A673 (cell line): ENCODE measurements at regions not wholly inside any gene's neighbourhood (a gene's known extent, or its start where the extent isn't known, plus 50 kb on each side); places are given as distances from the start of the nearest gene placed in this dataset.

Experiments used
- BruUV-seq: library from RNA; stranded (reverse); fragments of 400-500 nt; replicated peaks from 2 replicates; lab custom pipeline; 2021; lab: Mats Ljungman, UMichigan
- CTCF ChIA-PET: fragments of 300-600 bp; sonication (Branson Sonifier 250); formaldehyde crosslinking; loops from one replicate; lab custom pipeline; 2022; ENCODE audit warnings: antibody characterized with exemption; lab: Charles Lee
- POLR2A ChIA-PET: fragments of 300-600 bp; sonication (Branson Sonifier 250); formaldehyde crosslinking; loops from one replicate; lab custom pipeline; 2022; ENCODE audit warnings: antibody characterized with exemption; ENCODE audit not compliant: low non-redundant PET; lab: Charles Lee
- DNase-seq: peaks from one replicate; pipeline ENCODE4 v3.0.0-alpha.2; 2015; ENCODE audit warnings: low spot score
- H3K27ac ChIP-seq: fragments of 200-600 bp; sonication (generic); 2 replicates; pipeline ENCODE4 v1.5.1; 2016; ENCODE audit warnings: mixed run types, low read depth, mild to moderate bottlenecking, mixed read lengths, antibody characterized with exemption, low read length; ENCODE audit not compliant: poor library complexity, severe bottlenecking
- H3K27me3 ChIP-seq: fragments of 200-600 bp; sonication (generic); replicated peaks from 2 replicates; pipeline ENCODE4 v1.6.1; 2017; ENCODE audit warnings: mixed run types, low read depth, mild to moderate bottlenecking, mixed read lengths, antibody characterized with exemption, low read length; ENCODE audit not compliant: insufficient read depth, poor library complexity
- H3K36me3 ChIP-seq: fragments of 200-600 bp; sonication (generic); 2 replicates; pipeline ENCODE4 v1.6.1; 2016; ENCODE audit warnings: mixed run types, mild to moderate bottlenecking, mixed read lengths, antibody characterized with exemption, low read length; ENCODE audit not compliant: insufficient read depth, poor library complexity, severe bottlenecking
- H3K4me1 ChIP-seq: fragments of 200-600 bp; sonication (generic); 2 replicates; pipeline ENCODE4 v1.6.1; 2017; ENCODE audit warnings: mixed run types, mild to moderate bottlenecking, mixed read lengths, antibody characterized with exemption, low read length; ENCODE audit not compliant: insufficient read depth, poor library complexity, severe bottlenecking
- H3K4me3 ChIP-seq: fragments of 200-600 bp; sonication (generic); 2 replicates; pipeline ENCODE4 v1.5.1; 2016; ENCODE audit warnings: low read depth, mixed run types, mild to moderate bottlenecking, mixed read lengths, low read length; ENCODE audit not compliant: poor library complexity, severe bottlenecking
- H3K9me3 ChIP-seq: fragments of 200-600 bp; sonication (generic); 2 replicates; pipeline ENCODE4 v1.6.1; 2016; ENCODE audit warnings: mixed run types, low read depth, mild to moderate bottlenecking, mixed read lengths, antibody characterized with exemption, low read length; ENCODE audit not compliant: poor library complexity, severe bottlenecking
- EZH2 ChIP-seq: fragments of 200-600 bp; sonication (generic); IDR thresholded peaks from 2 replicates; pipeline ENCODE4 v1.6.1; 2017; ENCODE audit warnings: borderline replicate concordance, low read depth, mild to moderate bottlenecking, mixed read lengths, antibody characterized with exemption, low read length; ENCODE audit not compliant: poor library complexity, severe bottlenecking
- intact Hi-C: fragments of 100-400 bp; cut with micrococcal nuclease; formaldehyde crosslinking; loops from one replicate; pipeline ENCODE4 v1.10.0; 2022; ENCODE audit not compliant: unreplicated experiment
- TF ChIP-seq, protein P1 (sequence below): fragments of 300-800, 200-600 bp; sonication (generic); conservative IDR thresholded peaks from 2 replicates; pipeline ENCODE4 v1.5.1; 2017; ENCODE audit warnings: low read depth, mild to moderate bottlenecking, antibody characterized with exemption, low read length, moderate library complexity, mixed read lengths

DNA sequence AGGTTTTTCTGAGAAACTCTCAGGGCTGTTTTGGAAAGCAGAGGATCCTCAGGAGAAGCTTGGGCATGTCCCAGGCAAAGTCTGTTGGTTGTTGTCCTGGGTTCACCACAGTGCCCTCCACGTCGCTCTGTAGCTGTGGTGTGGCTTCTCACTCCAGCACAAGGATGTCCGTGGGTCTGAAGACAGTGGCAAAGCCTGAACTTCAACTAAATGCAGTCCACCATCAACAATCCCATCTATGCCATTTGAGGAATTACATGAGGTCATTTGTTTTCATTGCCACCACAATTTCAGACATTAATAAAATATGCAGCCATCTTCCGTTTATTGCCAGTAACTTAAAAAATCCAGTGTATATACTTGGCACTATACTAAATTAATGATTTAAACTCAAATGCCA lies 272.1 kb downstream of the LRIG3 start:
- CTCF ChIA-PET: no interaction called here

DNA sequence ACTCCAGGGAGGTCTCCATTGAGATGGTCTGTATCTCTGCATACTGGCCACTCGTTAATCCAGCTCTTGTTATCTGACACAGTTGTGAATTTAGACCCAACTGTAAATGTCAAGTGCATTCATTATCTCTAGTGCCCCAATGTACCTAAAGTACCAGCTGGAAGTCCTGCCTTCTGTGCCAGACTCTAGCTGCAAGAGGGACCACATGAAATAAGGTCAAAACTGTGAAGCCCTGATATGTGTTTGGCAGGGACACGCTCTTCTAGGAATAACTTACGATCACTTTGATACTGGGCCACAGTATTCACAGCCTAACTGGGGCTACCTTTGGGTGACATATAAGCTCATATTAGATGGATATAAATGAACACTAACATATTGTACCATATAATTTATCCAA lies 268.5 kb downstream of the LRIG3 start:
- intact Hi-C loops: no loop called here
- H3K27me3 ChIP-seq: no peaks in the 10 kb centered on the region
- H3K9me3 ChIP-seq: no peaks in the 10 kb centered on the region
- H3K27ac ChIP-seq: no peak overlapping the region
- no peaks in the 10 kb centered on the region for H3K36me3 ChIP-seq
- no peaks in the 10 kb centered on the region for H3K4me1 ChIP-seq
- DNase-seq: no peak
- TF ChIP-seq, protein P1, sequence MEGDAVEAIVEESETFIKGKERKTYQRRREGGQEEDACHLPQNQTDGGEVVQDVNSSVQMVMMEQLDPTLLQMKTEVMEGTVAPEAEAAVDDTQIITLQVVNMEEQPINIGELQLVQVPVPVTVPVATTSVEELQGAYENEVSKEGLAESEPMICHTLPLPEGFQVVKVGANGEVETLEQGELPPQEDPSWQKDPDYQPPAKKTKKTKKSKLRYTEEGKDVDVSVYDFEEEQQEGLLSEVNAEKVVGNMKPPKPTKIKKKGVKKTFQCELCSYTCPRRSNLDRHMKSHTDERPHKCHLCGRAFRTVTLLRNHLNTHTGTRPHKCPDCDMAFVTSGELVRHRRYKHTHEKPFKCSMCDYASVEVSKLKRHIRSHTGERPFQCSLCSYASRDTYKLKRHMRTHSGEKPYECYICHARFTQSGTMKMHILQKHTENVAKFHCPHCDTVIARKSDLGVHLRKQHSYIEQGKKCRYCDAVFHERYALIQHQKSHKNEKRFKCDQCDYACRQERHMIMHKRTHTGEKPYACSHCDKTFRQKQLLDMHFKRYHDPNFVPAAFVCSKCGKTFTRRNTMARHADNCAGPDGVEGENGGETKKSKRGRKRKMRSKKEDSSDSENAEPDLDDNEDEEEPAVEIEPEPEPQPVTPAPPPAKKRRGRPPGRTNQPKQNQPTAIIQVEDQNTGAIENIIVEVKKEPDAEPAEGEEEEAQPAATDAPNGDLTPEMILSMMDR: no peak
- no peak for TF ChIP-seq EZH2
- H3K4me3 ChIP-seq: no peak overlapping the region
- POLR2A ChIA-PET: no interaction called here
- BruUV-seq: no TSS peak
- CTCF ChIA-PET: no interaction called here

More for the DNA sequence above, 272.1 kb downstream of the LRIG3 start:
- no peak for DNase-seq
- H3K9me3 ChIP-seq: no peaks in the 10 kb centered on the region
- H3K4me1 ChIP-seq: no peaks in the 10 kb centered on the region
- intact Hi-C loops: no loop called here
- H3K27me3 ChIP-seq: no peaks in the 10 kb centered on the region
- POLR2A ChIA-PET: no interaction called here
- no peak overlapping the region for H3K27ac ChIP-seq
- no peak overlapping the region for H3K4me3 ChIP-seq
- no peaks in the 10 kb centered on the region for H3K36me3 ChIP-seq
- BruUV-seq: no TSS peak
- no peak for TF ChIP-seq EZH2
- TF ChIP-seq, protein P1: no peak

DNA sequence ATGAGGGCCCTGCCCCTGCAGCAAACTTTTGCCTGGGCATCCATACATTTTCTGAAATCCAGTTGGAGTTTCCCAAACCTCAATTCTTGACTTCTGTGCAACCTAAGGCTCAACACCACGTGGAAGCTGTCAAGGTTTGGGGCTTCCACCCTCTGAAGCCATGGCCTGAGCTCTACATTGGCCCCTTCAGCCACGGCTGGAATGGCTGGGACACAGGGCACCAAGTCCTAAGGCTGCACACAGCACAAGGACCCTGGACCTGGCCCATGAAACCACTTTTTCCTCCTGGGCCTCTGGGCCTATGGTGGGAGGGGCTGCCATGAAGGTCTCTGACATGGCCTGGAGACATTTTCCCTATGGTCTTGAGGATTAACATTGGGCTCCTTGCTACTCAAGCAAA lies 266.3 kb downstream of the LRIG3 start:
- POLR2A ChIA-PET: no interaction called here
- intact Hi-C loops: no loop called here

More for the DNA sequence above, 266.3 kb downstream of the LRIG3 start:
- no TSS peak for BruUV-seq
- H3K9me3 ChIP-seq: no peaks in the 10 kb centered on the region
- H3K27me3 ChIP-seq: no peaks in the 10 kb centered on the region
- TF ChIP-seq EZH2: no peak
- TF ChIP-seq, protein P1: no peak
- no peaks in the 10 kb centered on the region for H3K36me3 ChIP-seq
- H3K4me3 ChIP-seq: no peak overlapping the region
- no peak for DNase-seq
- CTCF ChIA-PET: no interaction called here
- no peak overlapping the region for H3K27ac ChIP-seq
- H3K4me1 ChIP-seq: no peaks in the 10 kb centered on the region
